ENCODE measurements at regions not wholly inside any gene's neighbourhood (a gene's known extent, or its start where the extent isn't known, plus 50 kb on each side); places are given as distances from the start of the nearest gene placed in this dataset.

DNA sequence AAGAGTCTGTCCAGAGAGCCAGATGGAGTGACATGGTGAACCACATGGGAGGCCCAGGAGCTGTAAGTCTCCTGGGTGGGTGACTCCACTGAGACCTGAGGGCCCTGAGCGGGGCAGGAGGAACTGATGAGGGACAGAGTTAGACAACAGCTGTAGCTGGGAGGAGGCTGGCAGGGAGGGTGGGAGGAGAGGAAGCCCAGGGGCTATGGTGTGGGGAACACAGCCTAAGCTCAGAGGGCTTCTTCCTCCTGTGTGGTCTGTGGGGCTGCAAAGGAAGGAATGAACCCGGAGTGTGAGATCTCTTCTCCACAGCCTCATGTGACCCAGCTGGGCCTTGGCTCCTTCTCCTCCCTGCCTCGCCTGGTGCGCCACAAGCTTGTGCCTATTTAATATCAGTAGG lies 395.6 kb upstream of the HS6ST1 start:
- H3K4me1 ChIP-seq (ENCODE audit: insufficient read depth, low read length): no peaks in the 10 kb centered on the region
- H3K36me3 ChIP-seq (ENCODE audit: insufficient read depth, low read length): no peaks in the 10 kb centered on the region
- no peaks in the 10 kb centered on the region for H3K27me3 ChIP-seq (ENCODE audit: insufficient read depth, low read length)
- WGBS: 97% methylated on average over 4 of the region's 4 CpGs
- no peak overlapping the region for H3K9ac ChIP-seq (ENCODE audit: low read depth, low read length)
- no peak overlapping the region for H3K4me3 ChIP-seq (ENCODE audit: low read length)
- no peak overlapping the region for H3K27ac ChIP-seq (ENCODE audit: low read depth, low read length)
- H3K9me3 ChIP-seq (ENCODE audit: insufficient read depth, low read depth, low read length): no peaks in the 10 kb centered on the region

DNA sequence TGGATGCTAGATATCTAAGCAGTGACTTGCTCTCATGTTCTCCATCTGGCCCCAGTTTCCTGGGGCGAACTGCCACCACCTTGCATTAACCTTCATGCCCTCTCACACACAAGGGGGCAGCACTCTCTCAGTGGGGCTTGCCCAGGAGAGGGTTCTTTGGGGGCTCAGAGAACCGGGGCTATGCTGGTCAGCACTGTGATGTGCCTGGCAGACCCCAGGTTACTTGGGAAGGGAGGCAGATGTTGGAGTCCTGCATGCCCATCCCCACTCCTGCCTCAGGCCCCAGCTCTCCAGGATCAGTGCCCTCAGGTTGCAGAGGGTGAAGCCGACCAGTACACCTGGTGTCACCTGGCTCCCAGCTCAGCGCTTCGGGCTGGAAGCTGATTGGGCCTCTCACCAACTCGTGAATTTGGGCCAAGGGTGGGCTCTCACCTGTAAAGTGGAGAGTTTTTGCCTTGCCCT lies 396.2 kb upstream of the HS6ST1 start:
- Histone ChIP-seq H3K9me3 (ENCODE audit: insufficient read depth, low read depth, low read length) (no peaks in the 10 kb centered on the region), H3K4me3 (ENCODE audit: low read length) (no peak overlapping the region), H3K36me3 (ENCODE audit: insufficient read depth, low read length) (no peaks in the 10 kb centered on the region), H3K27me3 (ENCODE audit: insufficient read depth, low read length) (no peaks in the 10 kb centered on the region), H3K27ac (ENCODE audit: low read depth, low read length) (no peak overlapping the region), H3K4me1 (ENCODE audit: insufficient read depth, low read length) (no peaks in the 10 kb centered on the region), H3K9ac (ENCODE audit: low read depth, low read length) (no peak overlapping the region)
- WGBS: 95% methylated on average over 6 of the region's 6 CpGs

DNA sequence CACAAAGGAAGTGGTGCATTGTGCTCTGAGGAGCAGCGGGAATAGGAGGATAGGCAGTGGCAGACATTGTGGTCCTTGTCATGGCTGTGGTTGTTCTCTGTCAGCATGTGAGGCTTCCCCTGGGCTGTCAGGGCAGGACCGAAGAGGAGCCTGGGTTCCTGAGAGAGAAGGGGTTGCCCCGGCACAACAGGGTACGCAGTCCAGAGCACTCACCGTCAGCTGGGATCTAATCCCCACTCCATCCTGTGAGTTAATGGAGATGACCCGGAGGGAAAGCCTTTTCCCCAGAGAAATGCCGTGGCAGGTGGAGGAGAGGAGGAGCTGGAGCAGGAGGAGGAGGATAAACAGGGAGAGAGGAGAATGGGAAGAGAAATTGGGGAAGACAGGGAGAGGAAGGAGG lies 396.7 kb upstream of the HS6ST1 start:
- H3K9ac ChIP-seq (ENCODE audit: low read depth, low read length): no peak overlapping the region
- H3K9me3 ChIP-seq (ENCODE audit: insufficient read depth, low read depth, low read length): no peaks in the 10 kb centered on the region
- no peaks in the 10 kb centered on the region for H3K4me1 ChIP-seq (ENCODE audit: insufficient read depth, low read length)
- H3K4me3 ChIP-seq (ENCODE audit: low read length): no peak overlapping the region
- H3K27ac ChIP-seq (ENCODE audit: low read depth, low read length): no peak overlapping the region
- 93% methylated on average over 7 of the region's 7 CpGs for WGBS
- H3K36me3 ChIP-seq (ENCODE audit: insufficient read depth, low read length): no peaks in the 10 kb centered on the region
- H3K27me3 ChIP-seq (ENCODE audit: insufficient read depth, low read length): no peaks in the 10 kb centered on the region

DNA sequence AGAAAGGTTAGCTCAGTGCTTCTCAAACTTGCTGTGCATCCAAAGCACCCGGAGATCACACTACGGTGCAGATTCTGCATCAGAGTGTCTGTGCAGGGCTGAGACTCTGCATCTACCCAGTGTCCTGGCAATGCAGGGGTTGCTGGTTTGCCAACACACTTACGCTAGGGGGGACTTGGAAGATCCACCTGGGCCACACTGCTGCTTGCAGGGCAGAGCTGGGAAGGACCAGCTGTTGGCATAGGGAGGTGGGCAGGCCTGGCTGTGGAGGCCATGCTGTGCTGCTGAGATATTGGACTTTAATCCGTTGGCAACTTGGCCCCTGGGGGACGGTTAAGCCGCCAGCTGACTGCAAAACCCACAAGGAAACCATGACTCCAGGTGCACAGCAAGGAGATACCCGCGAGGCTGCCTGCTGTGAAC lies 397.6 kb upstream of the HS6ST1 start:
- no peak overlapping the region for H3K9ac ChIP-seq (ENCODE audit: low read depth, low read length)
- no peaks in the 10 kb centered on the region for H3K9me3 ChIP-seq (ENCODE audit: insufficient read depth, low read depth, low read length)
- no peaks in the 10 kb centered on the region for H3K4me1 ChIP-seq (ENCODE audit: insufficient read depth, low read length)
- no peaks in the 10 kb centered on the region for H3K27me3 ChIP-seq (ENCODE audit: insufficient read depth, low read length)
- no peak overlapping the region for H3K4me3 ChIP-seq (ENCODE audit: low read length)
- no peaks in the 10 kb centered on the region for H3K36me3 ChIP-seq (ENCODE audit: insufficient read depth, low read length)
- H3K27ac ChIP-seq (ENCODE audit: low read depth, low read length): no peak overlapping the region
- WGBS: 92% methylated on average over 8 of the region's 8 CpGs

DNA sequence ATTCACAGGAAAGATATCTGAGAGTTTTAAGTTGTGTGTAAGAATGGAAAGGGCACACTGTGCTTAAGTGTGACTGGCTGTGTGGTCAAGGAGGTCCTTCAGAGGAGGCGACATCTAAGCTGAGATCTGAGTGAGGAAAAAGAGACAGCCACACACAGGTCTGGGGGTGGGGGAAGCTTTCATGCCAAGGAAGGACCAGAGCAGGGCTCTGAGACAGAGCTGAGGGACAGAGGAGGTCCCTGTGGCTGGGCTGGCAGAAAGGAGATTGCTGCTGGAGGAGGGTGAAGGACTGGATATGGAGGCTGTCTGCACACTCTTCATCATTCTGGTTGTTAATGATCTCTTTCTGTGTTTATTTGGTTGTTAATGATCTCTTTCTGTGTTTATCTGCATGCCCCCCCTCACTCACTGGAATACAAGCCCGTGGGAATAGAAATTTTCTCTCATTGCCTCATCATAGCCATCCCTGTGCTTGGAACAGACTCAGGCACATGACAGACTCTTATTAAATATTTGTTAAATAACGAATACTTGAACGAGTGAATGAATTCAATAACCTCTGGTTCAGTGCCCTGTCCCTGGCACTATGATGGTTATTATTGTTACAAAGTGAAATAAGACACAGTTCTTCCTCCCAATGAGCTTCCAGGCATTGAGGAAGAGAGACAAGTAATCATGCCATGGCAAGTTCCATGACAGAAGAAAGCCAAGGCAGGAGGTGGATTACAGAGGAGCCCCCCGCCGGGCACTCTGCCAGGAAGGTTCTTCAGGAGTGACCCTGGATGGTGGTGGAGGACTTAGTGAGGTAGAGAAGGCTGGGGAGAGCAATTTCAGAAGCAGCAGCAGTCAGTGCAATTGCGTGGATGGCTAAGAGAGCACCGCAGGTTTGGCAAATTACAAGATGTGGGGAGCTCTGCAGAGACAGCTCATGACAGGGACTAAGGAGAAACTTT lies 399.4 kb upstream of the HS6ST1 start:
- Histone ChIP-seq H3K36me3 (ENCODE audit: insufficient read depth, low read length) (no peaks in the 10 kb centered on the region), H3K9me3 (ENCODE audit: insufficient read depth, low read depth, low read length) (no peaks in the 10 kb centered on the region), H3K4me1 (ENCODE audit: insufficient read depth, low read length) (0 out of 2 replicates have a peak, but pooled peaks cover 5% of the 10 kb centered on the region), H3K9ac (ENCODE audit: low read depth, low read length) (no peak overlapping the region), H3K4me3 (ENCODE audit: low read length) (no peak overlapping the region), H3K27me3 (ENCODE audit: insufficient read depth, low read length) (no peaks in the 10 kb centered on the region), H3K27ac (ENCODE audit: low read depth, low read length) (no peak overlapping the region)
- 90% methylated on average over 8 of the region's 8 CpGs for WGBS

DNA sequence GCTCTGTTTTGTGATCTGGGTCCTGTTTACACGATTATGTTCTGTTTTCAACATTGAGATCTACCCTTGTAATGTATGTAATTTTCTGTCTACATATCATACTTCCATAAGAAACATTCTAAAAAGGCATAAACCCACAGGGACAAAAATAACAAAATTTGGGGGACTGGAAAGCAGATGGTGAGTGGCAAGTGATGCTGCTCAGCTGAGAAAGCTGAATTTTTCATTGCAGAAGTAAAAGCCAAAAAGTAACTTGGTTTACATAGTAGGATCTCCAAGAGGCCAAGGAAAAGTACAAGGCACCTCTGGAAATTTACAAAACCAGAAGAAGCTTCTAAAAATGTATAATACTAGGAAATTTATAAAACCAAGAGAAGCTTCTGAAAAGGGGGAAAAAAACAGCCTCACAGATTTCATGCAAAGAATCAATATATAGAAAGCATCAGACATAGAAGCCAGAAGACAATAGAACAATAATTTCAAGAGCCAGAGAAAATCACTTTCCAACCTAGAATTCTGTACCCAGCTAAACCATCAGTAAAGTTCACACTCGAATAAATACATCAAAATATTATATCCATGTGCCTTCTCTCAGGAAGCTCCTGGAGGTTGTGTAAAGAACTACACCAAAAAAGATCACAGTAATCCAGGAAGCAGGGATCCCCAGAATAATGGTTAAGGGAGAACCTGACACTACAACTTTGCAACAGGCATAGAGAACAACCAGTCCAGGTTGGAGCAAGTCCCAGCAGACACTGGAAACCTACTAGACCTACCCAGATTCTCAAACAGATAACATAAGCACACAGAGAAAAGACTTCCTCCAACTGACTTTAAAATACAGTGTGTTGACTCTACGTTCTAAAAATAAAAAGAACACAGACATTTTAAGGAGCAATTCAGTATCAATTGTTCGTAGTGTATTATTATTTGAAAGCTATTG lies 401.7 kb upstream of the HS6ST1 start:
- Histone ChIP-seq H3K27ac (ENCODE audit: low read depth, low read length) (no peak overlapping the region), H3K4me1 (ENCODE audit: insufficient read depth, low read length) (0 out of 2 replicates have a peak, but pooled peaks cover 5% of the 10 kb centered on the region)
- WGBS: 100% methylated on average over 3 of the region's 4 CpGs

DNA sequence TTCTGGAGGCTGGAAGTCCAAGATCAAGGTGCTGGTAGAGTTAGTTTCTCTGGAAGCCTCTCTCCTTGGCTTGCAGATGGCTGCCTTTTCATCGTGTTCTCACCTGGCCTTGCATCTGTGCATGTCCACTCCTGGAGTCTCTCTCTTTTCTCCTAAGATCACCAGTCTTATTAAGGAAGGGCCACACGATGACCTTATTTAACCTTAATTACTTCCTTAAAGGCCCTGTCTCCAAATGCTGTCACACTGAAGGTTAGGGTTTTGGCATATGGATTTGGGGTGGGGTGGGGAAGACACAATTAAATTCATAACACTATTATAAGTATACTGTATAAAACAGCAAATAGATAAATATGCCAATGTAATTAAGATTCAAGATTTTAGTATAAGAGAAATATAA lies 402.4 kb upstream of the HS6ST1 start:
- 99% methylated on average over 2 of the region's 2 CpGs for WGBS
- no peaks in the 10 kb centered on the region for H3K27me3 ChIP-seq (ENCODE audit: insufficient read depth, low read length)
- 0 out of 2 replicates have a peak, but pooled peaks cover 5% of the 10 kb centered on the region for H3K4me1 ChIP-seq (ENCODE audit: insufficient read depth, low read length)
- H3K36me3 ChIP-seq (ENCODE audit: insufficient read depth, low read length): no peaks in the 10 kb centered on the region
- no peak overlapping the region for H3K27ac ChIP-seq (ENCODE audit: low read depth, low read length)
- H3K4me3 ChIP-seq (ENCODE audit: low read length): no peak overlapping the region
- no peak overlapping the region for H3K9ac ChIP-seq (ENCODE audit: low read depth, low read length)
- no peaks in the 10 kb centered on the region for H3K9me3 ChIP-seq (ENCODE audit: insufficient read depth, low read depth, low read length)

More for the DNA sequence above, 401.7 kb upstream of the HS6ST1 start:
- no peaks in the 10 kb centered on the region for H3K27me3 ChIP-seq (ENCODE audit: insufficient read depth, low read length)
- no peaks in the 10 kb centered on the region for H3K36me3 ChIP-seq (ENCODE audit: insufficient read depth, low read length)
- H3K9me3 ChIP-seq (ENCODE audit: insufficient read depth, low read depth, low read length): no peaks in the 10 kb centered on the region
- H3K4me3 ChIP-seq (ENCODE audit: low read length): no peak overlapping the region
- H3K9ac ChIP-seq (ENCODE audit: low read depth, low read length): no peak overlapping the region

DNA sequence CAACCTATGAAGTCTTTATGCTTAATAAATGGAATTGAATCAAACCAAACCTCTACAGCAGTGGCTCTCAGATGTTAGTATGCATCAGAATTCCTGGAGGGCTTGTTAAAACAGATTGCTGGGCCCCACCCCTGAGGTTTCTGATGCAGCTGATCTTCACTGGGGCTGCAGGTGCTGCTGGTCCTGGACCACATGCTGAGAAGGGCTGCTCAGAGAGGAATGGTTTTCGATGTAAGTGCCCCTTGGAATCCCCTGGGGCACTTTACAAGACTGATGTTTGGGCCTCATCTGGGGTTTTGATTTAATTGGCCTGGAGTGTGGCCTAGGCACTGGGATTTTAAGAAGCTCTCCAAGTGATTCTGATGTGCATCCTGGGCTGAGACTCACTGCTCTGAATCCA lies 403.8 kb upstream of the HS6ST1 start:
- no peak overlapping the region for H3K4me3 ChIP-seq (ENCODE audit: low read length)
- H3K9me3 ChIP-seq (ENCODE audit: insufficient read depth, low read depth, low read length): no peaks in the 10 kb centered on the region
- H3K9ac ChIP-seq (ENCODE audit: low read depth, low read length): no peak overlapping the region
- H3K27ac ChIP-seq (ENCODE audit: low read depth, low read length): no peak overlapping the region
- 54% methylated on average over 1 of the region's 1 CpG for WGBS
- 0 out of 2 replicates have a peak, but pooled peaks cover 5% of the 10 kb centered on the region for H3K4me1 ChIP-seq (ENCODE audit: insufficient read depth, low read length)
- no peaks in the 10 kb centered on the region for H3K27me3 ChIP-seq (ENCODE audit: insufficient read depth, low read length)
- no peaks in the 10 kb centered on the region for H3K36me3 ChIP-seq (ENCODE audit: insufficient read depth, low read length)

DNA sequence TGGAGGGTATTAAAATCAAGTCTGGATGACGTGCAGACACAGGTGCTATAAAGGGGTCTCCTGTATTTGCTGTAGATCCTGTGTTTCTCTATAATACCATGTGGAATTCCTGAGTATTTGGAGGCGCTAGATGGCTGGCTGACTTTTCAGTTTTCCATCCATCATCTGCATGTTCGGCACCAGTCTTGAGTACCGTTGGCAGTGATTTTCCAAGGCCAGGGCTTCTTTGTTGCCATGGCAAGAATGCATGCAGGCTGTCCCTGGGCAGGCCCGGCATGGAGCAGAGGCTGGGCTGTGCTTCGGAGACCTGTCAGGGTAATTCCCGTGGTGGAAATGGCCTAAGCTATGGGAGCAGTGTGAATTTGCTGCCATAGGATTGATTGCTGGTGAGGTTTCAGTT lies 405.9 kb upstream of the HS6ST1 start:
- Histone ChIP-seq H3K36me3 (ENCODE audit: insufficient read depth, low read length) (no peaks in the 10 kb centered on the region), H3K4me3 (ENCODE audit: low read length) (no peak overlapping the region), H3K9me3 (ENCODE audit: insufficient read depth, low read depth, low read length) (no peaks in the 10 kb centered on the region; the same call in 1 of the 2 replicates), H3K9ac (ENCODE audit: low read depth, low read length) (no peak overlapping the region), H3K4me1 (ENCODE audit: insufficient read depth, low read length) (0 out of 2 replicates have a peak, but pooled peaks cover 5% of the 10 kb centered on the region), H3K27me3 (ENCODE audit: insufficient read depth, low read length) (no peaks in the 10 kb centered on the region), H3K27ac (ENCODE audit: low read depth, low read length) (no peak overlapping the region)
- WGBS: 93% methylated on average over 7 of the region's 7 CpGs

DNA sequence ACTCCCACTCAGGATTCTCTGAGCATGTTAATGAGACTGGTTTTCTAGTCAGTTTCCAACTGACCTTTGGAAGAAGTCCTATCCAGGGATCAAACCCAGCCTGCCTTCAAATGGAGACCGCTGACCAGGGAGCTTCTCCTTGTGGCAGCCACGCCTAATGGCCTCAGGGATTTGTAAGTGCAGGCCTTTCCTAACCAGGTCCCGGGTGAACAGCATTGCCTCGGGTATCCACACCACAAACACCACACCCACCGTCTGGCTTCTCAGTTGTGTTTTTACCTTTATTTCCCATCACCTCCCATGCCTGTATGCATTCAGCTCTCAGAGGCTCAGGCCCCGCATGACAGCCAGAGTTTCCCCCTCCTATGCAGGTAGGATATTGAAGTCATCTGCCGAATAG lies 406.3 kb upstream of the HS6ST1 start:
- Histone ChIP-seq H3K4me3 (ENCODE audit: low read length) (no peak overlapping the region), H3K27me3 (ENCODE audit: insufficient read depth, low read length) (no peaks in the 10 kb centered on the region), H3K27ac (ENCODE audit: low read depth, low read length) (no peak overlapping the region), H3K36me3 (ENCODE audit: insufficient read depth, low read length) (no peaks in the 10 kb centered on the region), H3K4me1 (ENCODE audit: insufficient read depth, low read length) (0 out of 2 replicates have a peak, but pooled peaks cover 5% of the 10 kb centered on the region), H3K9me3 (ENCODE audit: insufficient read depth, low read depth, low read length) (no peaks in the 10 kb centered on the region; the same call in 1 of the 2 replicates), H3K9ac (ENCODE audit: low read depth, low read length) (no peak overlapping the region)
- WGBS: 96% methylated on average over 7 of the region's 7 CpGs

DNA sequence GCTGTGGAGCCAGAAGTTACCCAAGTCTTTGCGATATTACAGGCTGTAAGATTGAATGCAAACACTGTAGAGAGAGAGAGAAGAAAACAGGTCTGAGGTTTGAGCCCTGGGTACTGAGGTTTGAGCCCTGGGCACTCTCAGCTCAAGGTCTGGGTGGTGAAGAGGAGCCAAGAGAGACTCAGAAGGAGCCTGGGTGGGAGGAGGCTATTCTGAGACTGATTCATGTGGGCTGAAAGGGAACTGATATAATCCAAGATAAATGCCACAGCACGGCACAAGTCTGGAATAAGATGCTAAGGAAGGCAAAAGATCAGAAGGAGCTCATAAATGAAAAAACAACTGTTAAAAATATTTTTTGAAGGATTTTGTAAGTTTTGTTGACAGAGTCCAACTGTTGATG lies 407.6 kb upstream of the HS6ST1 start:
- Histone ChIP-seq H3K4me1 (ENCODE audit: insufficient read depth, low read length) (0 out of 2 replicates have a peak, but pooled peaks cover 5% of the 10 kb centered on the region), H3K9me3 (ENCODE audit: insufficient read depth, low read depth, low read length) (no peaks in the 10 kb centered on the region; the same call in 1 of the 2 replicates), H3K9ac (ENCODE audit: low read depth, low read length) (no peak overlapping the region), H3K27me3 (ENCODE audit: insufficient read depth, low read length) (no peaks in the 10 kb centered on the region), H3K27ac (ENCODE audit: low read depth, low read length) (no peak overlapping the region), H3K36me3 (ENCODE audit: insufficient read depth, low read length) (no peaks in the 10 kb centered on the region), H3K4me3 (ENCODE audit: low read length) (no peak overlapping the region)
- 94% methylated on average over 2 of the region's 2 CpGs for WGBS
